Stimulated activated CD4-positive, alpha-beta T cell treated with anti-CD3 and anti-CD28 coated beads, Interleukin-4, amount 100 ng/mL, for 4 hours (primary cell): ENCODE measurements at regions not wholly inside any gene's neighbourhood (a gene's known extent, or its start where the extent isn't known, plus 50 kb on each side); places are given as distances from the start of the nearest gene placed in this dataset.

Source experiments
- DNase-seq, 2 experiments: peaks; one replicate each; pipeline ENCODE4 v3.0.0-alpha.2; 2020

- DNase-seq, result no peak
Measured at GRCh38 chr5:125408448-125409233, 662.2 kb upstream of the ZNF608 start.

DNA sequence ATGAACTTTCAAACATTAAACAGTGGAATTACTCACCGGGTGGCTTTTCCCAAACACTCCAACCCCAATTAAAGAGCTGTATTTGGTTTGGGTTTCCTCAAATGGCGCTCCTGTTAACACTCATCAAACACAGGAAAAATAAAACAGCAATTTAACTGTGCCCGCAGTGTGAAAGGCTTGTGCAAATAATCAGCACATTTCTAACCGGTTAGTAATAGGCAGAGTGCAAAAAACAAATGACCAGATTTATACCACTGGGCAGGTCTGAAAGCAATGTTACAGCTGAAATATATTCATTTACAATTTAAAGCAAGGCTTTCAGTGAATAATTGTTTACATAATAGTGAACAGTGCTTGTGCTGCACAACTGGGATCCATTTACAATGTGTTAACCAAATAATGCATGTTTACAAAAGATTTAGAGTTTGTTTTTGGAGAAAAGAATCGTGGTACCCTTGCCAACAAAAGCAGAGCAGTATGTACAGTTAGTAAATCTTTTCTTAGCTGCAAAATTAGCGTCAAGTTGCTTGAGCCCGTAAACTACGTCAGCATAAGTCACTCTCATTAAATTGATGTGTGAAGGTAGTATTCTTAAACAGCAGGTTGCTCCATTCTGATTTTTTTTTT, 662.9 kb upstream of the ZNF608 start:
- no peak for DNase-seq

DNA sequence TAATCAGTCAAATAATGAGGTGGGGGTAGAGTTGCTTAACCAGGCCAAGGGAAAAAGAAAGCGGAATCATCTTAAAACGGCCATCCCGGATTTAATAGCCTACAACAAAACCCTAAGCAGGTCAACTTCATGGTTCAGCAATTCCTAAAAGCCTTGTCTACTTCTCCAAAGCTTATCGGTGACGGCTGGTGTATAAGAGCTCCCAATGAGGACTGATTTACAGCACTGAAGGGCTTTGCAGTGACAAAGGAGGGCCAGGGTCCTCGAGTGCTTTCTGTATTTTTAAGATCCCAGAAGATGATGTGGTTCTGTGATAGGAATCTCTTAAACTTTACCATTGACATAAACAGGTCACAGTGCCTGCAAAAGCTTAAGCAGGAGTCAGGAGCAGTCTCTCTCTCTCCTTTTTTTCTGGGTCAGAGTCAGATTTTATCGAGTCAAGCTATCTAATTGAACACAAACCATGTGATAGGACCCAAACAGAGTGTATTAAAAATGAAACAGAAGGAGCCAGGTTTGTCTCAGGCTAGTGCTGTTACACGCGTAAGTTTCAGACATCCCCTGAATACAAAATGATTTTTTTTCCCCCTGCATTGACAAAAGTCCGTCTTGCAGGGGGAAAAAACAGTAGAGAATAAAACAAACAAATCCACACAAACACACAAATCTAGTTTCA, 663.6 kb upstream of the ZNF608 start:
- DNase-seq, result no peak

DNA sequence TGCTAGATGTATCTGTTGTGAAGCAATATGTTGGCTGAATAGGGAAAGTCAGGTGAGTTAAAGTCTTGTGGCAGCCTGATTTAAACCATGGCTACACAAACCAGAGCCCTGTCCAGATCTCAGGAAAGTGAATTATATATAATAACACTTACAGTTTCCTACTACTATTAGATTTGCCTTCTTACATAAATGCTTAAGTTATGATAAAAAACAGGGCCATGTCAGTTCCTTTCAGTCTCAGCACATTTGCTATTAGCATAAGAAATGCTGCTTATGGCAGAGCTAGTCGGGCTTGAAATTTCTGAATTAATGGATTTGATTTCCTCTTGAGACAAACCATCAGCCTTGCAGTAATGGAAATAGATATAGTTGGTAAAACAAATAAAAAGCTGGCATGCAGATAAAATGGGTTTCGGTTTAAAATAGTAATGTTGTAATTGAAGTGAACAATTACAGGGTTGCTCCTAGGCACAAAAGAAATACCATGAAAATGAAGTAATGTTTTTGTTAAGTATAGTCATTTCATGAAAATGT, 664.2 kb upstream of the ZNF608 start:
- DNase-seq, result no peak

- no peak for DNase-seq
Measured at GRCh38 chr5:125411071-125411743, 664.8 kb upstream of the ZNF608 start.

- DNase-seq, result no peak
Measured at GRCh38 chr5:125411744-125412560, 665.5 kb upstream of the ZNF608 start.

- DNase-seq, result no peak
Measured at GRCh38 chr5:125412561-125413495, 666.4 kb upstream of the ZNF608 start.

GRCh38 chr5:125413496-125414274, 667.2 kb upstream of the ZNF608 start:
- DNase-seq, result no peak

DNA sequence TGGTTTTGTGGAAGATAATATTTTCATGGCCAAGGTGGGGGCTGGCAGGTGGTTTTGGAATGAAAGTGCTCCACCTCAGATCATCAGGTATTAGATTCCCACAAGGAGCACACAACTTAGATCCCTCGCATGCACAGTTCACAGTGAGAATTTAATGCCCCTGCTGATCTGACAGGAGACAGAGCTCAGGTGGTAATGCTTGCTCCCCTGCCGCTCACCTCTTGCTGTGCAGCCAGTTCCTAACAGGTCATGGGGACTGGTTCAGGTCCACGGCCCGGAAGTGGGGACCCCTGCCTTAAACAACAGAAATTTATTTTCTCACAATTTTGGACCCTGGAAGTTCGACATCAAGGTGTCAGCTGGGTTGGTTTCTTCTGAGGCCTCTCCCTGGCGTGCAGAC, 668.7 kb upstream of the ZNF608 start:
- no peak for DNase-seq

- DNase-seq, result no peak
Measured at GRCh38 chr5:125416055-125416454, 669.6 kb upstream of the ZNF608 start.

- no peak for DNase-seq
Measured at GRCh38 chr5:125421006-125421405, 674.6 kb upstream of the ZNF608 start.

DNA sequence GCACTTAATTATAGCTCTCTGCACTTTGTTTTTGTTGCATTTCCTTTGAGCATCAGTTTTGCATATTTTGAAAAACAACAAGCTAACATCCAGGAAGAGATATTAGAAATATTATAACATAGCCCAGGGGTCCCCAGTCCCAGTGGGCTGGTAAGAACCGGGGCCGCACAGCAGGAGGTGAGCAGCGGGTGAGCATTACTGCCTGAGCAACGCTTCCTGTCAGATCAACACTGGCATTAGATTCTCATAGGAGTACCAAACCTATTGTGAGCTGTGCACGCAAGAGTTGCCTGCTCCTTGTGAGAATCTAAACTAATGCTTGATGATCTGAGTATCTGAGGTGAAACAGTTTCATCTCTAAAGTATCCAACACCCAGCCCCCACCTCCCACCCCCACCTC, 675.9 kb upstream of the ZNF608 start:
- no peak for DNase-seq

- DNase-seq, result no peak
Measured at GRCh38 chr5:125424402-125425141, 678.1 kb upstream of the ZNF608 start.

DNA sequence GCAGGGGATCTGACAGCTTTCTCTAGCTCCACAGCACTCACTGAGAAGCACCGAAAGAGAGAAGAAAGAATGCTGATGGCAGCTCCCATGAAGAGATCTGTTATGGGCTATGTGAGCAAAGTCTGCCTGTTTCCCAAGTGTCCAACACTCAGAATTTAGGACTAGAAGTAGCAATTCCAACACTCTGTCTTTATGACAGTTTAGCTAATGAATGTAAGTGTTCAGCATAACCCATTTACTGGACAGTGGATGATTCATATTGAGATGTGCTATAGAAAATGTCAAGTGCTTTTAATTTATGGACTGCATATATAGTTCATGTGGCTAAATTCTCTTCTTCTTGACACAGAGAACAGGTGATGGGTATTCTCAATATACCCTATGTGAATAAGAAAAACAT, 683.1 kb upstream of the ZNF608 start:
- no peak for DNase-seq

GRCh38 chr5:125433457-125433856, 687.0 kb upstream of the ZNF608 start:
- no peak for DNase-seq

DNA sequence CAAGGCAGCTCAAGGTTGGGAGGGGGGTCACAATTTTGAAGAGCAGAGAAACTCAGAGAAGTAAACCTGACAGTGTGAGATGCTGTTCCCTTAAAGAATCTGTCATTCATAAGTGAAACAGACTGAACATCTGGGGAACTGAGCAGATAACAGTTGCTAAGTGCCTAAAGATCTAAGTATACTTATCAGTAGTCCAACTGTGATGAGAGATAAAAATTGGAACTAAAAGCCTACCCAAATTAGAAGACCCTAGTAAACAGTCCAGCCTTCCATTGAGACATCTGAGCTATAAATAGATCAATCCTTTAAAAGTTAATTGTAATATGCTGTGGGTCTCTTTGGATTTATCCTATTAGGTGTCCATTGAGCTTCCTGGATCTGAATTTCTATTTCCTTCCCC, 692.8 kb upstream of the ZNF608 start:
- DNase-seq, result no peak

- DNase-seq, result no peak
Measured at GRCh38 chr5:125440905-125441304, 694.5 kb upstream of the ZNF608 start.

DNA sequence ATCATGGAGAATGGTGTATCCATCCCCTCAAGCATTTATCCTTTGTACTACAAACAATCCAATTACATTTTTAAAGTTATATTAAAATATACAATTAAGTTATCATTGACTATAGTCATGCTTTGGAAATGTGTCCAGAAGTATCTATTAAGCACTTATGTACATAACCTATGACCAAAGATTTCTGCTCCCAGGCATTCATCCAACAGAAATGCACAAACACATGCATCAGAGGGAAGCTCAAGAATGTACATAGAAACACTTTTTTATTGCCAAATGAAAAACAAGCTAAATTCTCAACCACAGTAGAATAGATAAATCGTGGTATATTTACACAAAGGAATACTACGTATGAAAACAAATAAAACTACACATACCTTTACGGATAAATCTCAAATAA, 700.5 kb upstream of the ZNF608 start:
- DNase-seq, result no peak

- no peak for DNase-seq
Measured at GRCh38 chr5:125450771-125451170, 704.3 kb upstream of the ZNF608 start.

DNA sequence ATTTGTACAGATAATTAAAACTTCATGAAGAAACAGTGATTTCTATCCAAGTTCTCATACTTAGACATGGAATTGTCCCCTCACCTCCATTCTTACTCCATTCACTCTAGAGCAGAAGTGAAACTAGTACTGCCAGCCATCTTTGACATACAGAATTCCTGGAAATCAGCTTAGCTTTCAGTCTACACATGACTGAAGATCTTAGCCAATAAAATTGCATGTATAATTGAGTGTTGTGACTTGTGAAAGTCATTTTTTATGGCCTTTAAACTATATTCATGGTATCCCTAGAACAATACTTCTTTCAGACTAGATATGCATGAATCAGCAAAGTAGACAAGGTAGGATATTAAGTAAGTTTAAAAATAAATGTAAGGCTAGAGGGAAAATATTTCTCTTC, 705.2 kb upstream of the ZNF608 start:
- no peak for DNase-seq
